GM21737 (cell line): ENCODE measurements at regions not wholly inside any gene's neighbourhood (a gene's known extent, or its start where the extent isn't known, plus 50 kb on each side); places are given as distances from the start of the nearest gene placed in this dataset.

Experiments
- ATAC-seq: cut with Tn5 transposase; IDR thresholded peaks from one replicate; pipeline ENCODE4 v1.9.1; 2021; ENCODE audit warnings: mild to moderate bottlenecking, moderate library complexity; ENCODE audit not compliant: unreplicated experiment

DNA sequence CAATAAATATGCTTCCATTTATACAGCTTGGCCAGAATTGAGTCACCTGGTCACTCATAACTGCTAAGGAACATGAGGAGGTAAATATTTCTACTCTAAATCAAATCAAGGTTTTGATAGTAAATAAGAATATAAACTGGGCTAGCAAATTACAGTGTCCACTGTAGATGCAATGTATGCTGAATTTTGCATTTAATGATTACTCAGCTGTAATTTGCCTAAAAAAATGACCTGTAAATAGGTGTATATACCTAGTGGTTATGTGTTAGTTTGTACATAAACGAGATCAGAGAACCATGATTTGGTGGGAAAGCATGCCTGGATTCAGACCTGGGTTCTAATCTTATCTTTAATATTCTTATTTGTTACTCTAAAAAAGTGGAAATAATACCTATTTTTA is 76.6 kb upstream of the CNTN1 start:
- ATAC-seq = no peak

DNA sequence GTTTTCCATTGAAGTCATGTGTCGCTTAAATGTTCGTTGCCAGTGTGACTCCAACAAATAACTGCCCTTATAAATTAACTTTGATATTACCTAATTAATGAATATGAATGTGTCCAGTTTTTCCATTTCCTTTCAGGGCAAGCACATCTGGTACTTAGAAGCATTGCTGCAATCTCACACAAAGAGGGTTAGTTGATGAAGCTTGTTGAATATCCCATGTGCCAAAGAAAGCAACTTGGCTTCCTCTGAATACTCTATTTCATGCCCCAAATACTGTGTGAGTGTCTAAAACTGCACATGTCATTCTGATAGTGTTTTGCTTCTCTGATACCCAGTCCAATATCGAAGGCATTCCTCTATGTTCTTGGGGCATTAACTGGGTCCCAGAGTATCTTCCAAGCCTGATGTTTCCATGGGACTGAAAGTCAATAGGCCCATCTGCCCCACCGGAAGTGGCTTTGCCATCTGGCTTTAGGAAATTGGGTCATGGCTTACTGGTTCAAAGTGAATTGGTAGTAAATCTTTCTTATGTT is 75.8 kb upstream of the CNTN1 start:
- no peak for ATAC-seq

DNA sequence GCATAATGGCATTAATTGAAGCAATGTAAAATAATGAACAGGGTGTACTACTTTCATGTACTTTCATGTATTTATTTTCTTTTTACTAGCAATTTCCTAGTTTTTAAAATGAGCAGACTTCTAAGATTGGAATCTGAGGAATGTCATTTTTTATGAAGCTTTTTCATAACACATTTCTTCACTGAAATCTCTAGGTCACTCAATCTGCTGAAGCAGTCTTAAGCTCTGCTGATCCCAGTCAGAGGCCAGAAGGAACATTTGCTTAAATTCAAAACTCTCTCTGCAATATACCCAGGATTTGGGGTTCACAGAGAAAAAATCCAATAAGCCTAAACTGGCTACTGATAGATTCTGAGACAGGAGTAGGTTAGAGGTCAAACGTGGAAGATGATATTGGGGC is 73.6 kb upstream of the CNTN1 start:
- ATAC-seq = no peak

DNA sequence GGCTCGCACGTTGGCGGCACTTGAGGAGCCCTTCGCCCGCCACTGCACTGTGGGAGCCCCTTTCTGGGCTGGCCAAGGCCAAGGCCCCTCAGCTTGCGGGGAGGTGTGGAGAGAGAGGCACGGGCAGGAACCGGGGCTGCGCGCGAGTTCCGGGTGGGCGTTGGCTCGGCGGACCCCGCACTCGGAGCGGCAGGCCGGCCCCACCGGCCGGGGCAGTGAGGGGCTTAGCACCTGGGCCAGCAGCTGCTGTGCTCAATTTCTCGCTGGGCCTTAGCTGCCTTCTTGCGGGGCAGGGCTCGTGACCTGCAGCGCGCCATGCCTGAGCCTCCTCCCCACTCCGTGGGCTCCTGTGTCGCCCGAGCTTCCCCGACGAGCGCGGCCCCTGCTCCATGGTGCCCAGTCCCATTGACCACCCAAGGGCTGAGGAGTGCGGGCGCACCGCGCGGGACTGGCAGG is 71.6 kb upstream of the CNTN1 start:
- ATAC-seq = no peak

DNA sequence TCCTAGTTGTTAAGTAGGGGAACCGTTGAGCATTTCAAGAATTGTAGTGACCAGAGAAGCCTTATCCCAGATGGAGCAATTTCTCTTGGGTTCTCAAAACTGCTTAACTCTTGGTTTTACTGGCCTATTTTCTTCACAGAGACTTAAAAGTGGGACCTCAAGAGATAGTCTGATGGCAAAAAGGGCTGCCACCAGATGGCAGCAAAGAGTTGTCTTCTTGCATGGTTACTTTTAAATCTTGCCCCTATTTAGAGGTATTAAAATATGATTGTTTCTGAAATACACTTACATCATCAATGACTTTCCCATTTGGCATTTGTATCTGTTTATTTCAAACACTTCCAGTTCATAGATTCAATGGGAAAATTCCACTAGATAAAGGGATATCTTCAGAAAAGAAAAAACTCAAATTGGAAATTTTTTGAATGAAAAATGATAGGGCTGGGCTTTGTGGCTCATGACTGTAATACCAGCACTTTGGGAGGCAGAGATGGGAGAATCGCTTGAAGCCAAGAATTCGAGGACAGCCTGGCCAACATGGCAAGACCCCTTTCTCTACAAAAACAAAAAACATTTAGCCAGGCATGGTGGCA is 69.9 kb upstream of the CNTN1 start:
- no peak for ATAC-seq

DNA sequence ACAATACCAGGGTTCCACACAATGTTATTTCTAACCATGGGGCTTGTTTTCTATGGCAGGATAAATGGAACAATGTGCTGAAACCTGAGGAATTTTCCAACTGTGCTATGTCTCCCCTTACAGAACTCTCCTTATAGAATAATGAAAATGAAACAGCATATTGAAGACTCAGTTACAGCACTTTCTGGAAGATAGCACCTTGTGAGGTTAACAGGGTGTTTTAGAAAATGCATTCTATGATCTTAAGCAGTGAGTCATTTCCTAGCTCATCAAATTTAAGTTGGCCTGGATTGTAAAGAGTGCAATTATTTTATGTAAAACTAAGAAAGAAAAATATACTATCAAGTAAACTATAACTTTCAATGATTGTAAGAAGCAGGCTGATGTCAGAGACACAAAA is 60.1 kb upstream of the CNTN1 start:
- ATAC-seq = no peak

DNA sequence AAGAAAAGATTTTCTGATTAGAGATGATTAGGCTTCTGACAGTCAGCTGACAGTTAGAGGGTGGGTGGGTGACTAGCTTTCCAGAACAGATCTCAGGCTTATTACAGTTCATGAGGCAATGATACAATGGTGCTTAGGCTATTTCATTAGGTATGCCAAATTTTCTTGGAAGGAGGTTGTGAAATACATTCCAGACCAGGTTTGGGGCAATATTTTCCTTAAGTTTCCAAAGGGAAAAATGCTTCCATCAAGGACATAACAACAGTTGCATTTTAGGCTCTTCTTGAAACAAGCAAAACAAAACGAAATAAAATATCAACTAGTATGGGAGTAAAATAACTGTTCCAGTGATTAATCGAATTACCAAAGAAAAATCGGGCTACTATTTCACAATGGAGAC is 59.3 kb upstream of the CNTN1 start:
- ATAC-seq = no peak

DNA sequence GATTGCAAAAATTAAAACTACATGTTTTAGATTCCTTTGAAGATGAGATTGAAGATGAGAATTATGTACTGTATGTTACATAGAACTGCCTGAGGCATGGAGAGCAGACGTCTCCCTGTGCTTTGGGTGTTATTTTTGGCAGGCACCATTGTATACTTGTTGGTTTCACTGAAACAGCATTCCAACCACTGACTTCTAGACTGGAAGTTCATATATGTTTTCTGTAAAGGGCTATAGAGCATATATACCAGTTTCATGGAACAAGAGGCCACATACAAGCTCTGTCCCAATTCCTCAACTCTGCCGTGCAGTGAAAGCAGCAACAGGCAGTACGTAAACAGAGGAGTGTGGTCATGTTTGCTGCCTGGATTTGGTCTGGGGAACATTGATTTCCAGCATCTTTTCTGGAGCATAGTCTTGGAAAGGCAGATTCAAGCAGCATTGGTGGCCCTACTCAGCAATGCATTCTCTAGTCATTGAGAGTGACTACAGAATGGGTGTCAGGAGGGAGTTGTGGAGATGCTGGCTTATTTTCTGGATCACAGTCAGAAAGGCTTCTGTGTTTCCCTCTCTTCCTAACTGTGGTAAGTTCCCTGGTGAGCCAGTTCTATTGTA is 57.6 kb upstream of the CNTN1 start:
- no peak for ATAC-seq

- ATAC-seq = no peak
These were observed 57.0 kb upstream of the CNTN1 start for GRCh38 chr12:40635141-40635731.
